Activated CD4-positive, alpha-beta T cell treated with anti-CD3 and anti-CD28 coated beads, Interleukin-2, amount 50 U/mL, for 24 hours (primary cell): ENCODE measurements at regions not wholly inside any gene's neighbourhood (a gene's known extent, or its start where the extent isn't known, plus 50 kb on each side); places are given as distances from the start of the nearest gene placed in this dataset.
"Not testable (repeated sequence)": the region's sequence is repeated elsewhere in the genome, so short reads cannot be mapped to it uniquely, and the experiment has no call there.

ENCODE experiments used
- DNase-seq, 2 donors: peaks; one replicate each; pipeline ENCODE4 v3.0.0-alpha.2; 2020; ENCODE audit warnings: low read depth in 1 of 2, low spot score in 1 of 2

GRCh38 chr10:44013981-44014380, 365.3 kb upstream of the ZNF32 start:
- no peak for DNase-seq

- no peak for DNase-seq
Measured at GRCh38 chr10:44012921-44013320, 364.2 kb upstream of the ZNF32 start.

GRCh38 chr10:44011603-44011981, 362.9 kb upstream of the ZNF32 start:
- DNase-seq = no peak

GRCh38 chr10:44010873-44011602, 362.4 kb upstream of the ZNF32 start:
- no peak for DNase-seq

GRCh38 chr10:44009891-44010632, 361.4 kb upstream of the ZNF32 start:
- no peak for DNase-seq

GRCh38 chr10:44008917-44009709, 360.4 kb upstream of the ZNF32 start:
- no peak for DNase-seq

- DNase-seq = no peak
Measured at GRCh38 chr10:44008270-44008916, 359.7 kb upstream of the ZNF32 start.

- DNase-seq = no peak
Measured at GRCh38 chr10:44006771-44007170, 358.1 kb upstream of the ZNF32 start.

- DNase-seq = no peak
Measured at GRCh38 chr10:44005788-44006099, 357.1 kb upstream of the ZNF32 start.

GRCh38 chr10:44004913-44005787, 356.5 kb upstream of the ZNF32 start:
- DNase-seq = no peak

GRCh38 chr10:43998021-43998809, 349.5 kb upstream of the ZNF32 start:
- DNase-seq = no peak

GRCh38 chr10:43997330-43997729, 348.6 kb upstream of the ZNF32 start:
- no peak for DNase-seq

- no peak for DNase-seq
Measured at GRCh38 chr10:43994539-43994938, 345.9 kb upstream of the ZNF32 start.

GRCh38 chr10:43992816-43993215, 344.1 kb upstream of the ZNF32 start:
- not testable (repeated sequence) for DNase-seq

GRCh38 chr10:43986374-43986773, 337.7 kb upstream of the ZNF32 start:
- DNase-seq = no peak

- DNase-seq = no peak
Measured at GRCh38 chr10:43985941-43986340, 337.3 kb upstream of the ZNF32 start.

- no peak for DNase-seq
Measured at GRCh38 chr10:43983856-43984271, 335.2 kb upstream of the ZNF32 start.

- DNase-seq = no peak
Measured at GRCh38 chr10:43983405-43983804, 334.7 kb upstream of the ZNF32 start.

GRCh38 chr10:43982250-43982649, 333.6 kb upstream of the ZNF32 start:
- DNase-seq = no peak

- DNase-seq = no peak
Measured at GRCh38 chr10:43981696-43982095, 333.0 kb upstream of the ZNF32 start.
